Mesodermal cell (in vitro differentiated cells): ENCODE measurements at regions not wholly inside any gene's neighbourhood (a gene's known extent, or its start where the extent isn't known, plus 50 kb on each side); places are given as distances from the start of the nearest gene placed in this dataset.

Experiments used
- H3K27ac ChIP-seq: 2 replicates; pipeline ENCODE4 v1.7.0; 2013; ENCODE audit warnings: mild to moderate bottlenecking, low read depth, low read length, moderate library complexity; ENCODE audit not compliant: severe bottlenecking
- H3K36me3 ChIP-seq: 2 replicates; pipeline ENCODE4 v1.7.1; 2013; ENCODE audit warnings: mild to moderate bottlenecking, low read length, moderate library complexity; ENCODE audit not compliant: control insufficient read depth, insufficient read depth
- H3K4me1 ChIP-seq: one replicate; pipeline ENCODE4 v1.7.1; 2013; ENCODE audit warnings: mild to moderate bottlenecking, low read length; ENCODE audit not compliant: insufficient read depth, control insufficient read depth, poor library complexity, severe bottlenecking
- H3K4me3 ChIP-seq: 2 replicates; pipeline ENCODE4 v1.7.0; 2013; ENCODE audit warnings: low read length, control low read depth, mild to moderate bottlenecking; ENCODE audit not compliant: insufficient read depth, poor library complexity, severe bottlenecking; ENCODE audit errors: extremely low read depth
- H3K9me3 ChIP-seq: 2 replicates; pipeline ENCODE4 v1.7.1; 2013; ENCODE audit warnings: mild to moderate bottlenecking, low read length, moderate library complexity; ENCODE audit not compliant: control insufficient read depth
- WGBS, 2 experiments: methylation state at CpG; one replicate each; pipeline ENCODE4 v1.1.5; 2013; ENCODE audit warnings: missing lambda C conversion rate in 2 of 2; ENCODE audit not compliant: insufficient coverage in 2 of 2; 5-methylcytosine and 5-hydroxymethylcytosine counted together

DNA sequence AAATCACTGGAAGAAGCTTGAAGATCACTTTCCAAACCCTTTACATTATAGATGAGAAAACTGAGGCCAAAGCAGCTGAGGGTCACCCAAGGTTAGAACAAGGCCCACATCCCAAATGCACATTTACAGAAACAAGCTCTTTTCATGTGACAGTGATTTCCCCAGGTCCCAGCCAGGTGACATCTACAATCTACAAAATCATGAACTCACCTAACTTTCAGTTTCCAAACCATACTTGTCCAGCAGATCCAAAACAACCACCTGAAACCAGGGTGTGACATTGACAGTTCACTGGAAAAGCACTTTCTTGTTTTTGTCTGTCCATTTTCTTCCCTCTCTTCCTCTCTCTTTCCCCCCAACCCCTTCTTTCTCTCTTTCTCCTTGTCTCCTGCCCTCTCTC, 132.2 kb upstream of the PRICKLE2 start:
- H3K4me1 ChIP-seq: peaks cover 43% of the 10 kb centered on the region
- no peaks in the 10 kb centered on the region for H3K36me3 ChIP-seq
- H3K9me3 ChIP-seq: no peaks in the 10 kb centered on the region
- H3K27ac ChIP-seq: no peak overlapping the region
- H3K4me3 ChIP-seq: no peak overlapping the region

DNA sequence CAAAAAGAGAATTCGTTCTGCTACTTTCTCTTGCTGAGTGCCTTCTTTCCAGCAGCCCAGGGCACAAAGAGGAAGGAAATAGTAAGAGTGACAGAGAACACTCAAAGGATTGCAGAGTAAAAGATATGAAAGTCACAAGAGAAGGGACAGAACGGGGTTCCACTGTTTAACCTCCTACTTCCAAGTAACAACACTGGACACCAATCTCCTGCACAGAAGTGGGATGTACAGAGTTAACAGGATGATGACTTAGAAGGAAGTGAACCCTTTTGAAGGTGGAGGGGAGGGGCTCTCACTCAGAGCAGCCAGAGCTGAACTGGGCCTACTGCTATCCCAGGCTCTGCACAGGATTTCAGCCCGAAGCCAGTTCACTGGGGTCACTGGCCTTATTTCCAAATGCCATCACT, 130.1 kb upstream of the PRICKLE2 start:
- H3K4me1 ChIP-seq: peaks cover 56% of the 10 kb centered on the region
- no peaks in the 10 kb centered on the region for H3K9me3 ChIP-seq
- H3K27ac ChIP-seq: peak overlapping the region; percentile 88
- H3K4me3 ChIP-seq: no peak overlapping the region
- WGBS, 2 experiments: 63 to 85% methylated on average over 1 to 2 of the region's 3 CpGs
- no peaks in the 10 kb centered on the region for H3K36me3 ChIP-seq

GRCh38 chr3:64354956-64355355, 129.7 kb upstream of the PRICKLE2 start:
- Histone ChIP-seq H3K36me3 (no peaks in the 10 kb centered on the region), H3K9me3 (no peaks in the 10 kb centered on the region), H3K27ac (peak overlapping the region; percentile 88), H3K4me3 (no peak overlapping the region), H3K4me1 (peaks cover 58% of the 10 kb centered on the region)
- 83 to 100% methylated on average over 1 of the region's 5 CpGs for WGBS, 2 experiments

DNA sequence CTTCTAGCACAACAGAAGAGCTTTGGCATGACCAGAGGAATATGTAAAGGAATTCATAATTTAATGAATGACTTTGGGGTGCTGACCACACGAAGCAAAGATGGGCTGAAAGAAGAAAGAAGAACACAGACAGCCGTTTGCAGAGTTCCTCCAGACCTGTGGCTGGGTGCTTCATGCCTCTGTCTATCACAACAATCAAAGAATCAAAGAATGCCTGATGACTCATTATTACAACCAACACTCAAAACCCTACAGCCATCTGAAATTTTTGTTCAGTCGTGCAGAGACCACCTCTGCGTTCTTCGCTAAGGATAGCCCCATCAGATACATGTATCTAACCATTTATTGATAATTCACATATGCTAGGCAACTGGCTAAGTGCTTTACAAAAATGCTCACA, 129.0 kb upstream of the PRICKLE2 start:
- Histone ChIP-seq H3K36me3 (no peaks in the 10 kb centered on the region), H3K27ac (peak overlapping the region; percentile 88), H3K4me1 (peaks cover 61% of the 10 kb centered on the region), H3K9me3 (no peaks in the 10 kb centered on the region), H3K4me3 (no peak overlapping the region)
- WGBS, 2 experiments: 94 to 96% methylated on average over 3 of the region's 5 CpGs

DNA sequence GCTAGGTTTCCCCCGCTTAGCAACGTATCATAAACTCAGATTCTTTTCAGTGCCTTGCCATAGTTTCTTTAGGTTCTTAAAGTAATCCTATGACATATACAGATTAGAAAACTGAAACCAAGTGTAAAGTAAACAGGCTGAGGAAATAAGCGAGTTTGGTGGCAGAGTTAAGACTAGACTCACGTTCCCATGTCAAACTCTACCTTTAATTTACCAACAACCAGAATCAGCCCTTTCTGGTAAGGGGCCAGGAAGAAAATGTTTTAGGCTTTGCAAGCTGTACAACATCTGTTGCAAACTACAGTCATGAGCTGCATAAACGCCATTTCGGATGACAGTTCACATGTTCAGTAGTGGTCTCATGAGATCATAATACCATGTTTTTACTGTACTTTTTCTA, 128.0 kb upstream of the PRICKLE2 start:
- Histone ChIP-seq H3K4me3 (no peak overlapping the region), H3K36me3 (no peaks in the 10 kb centered on the region), H3K9me3 (no peaks in the 10 kb centered on the region), H3K4me1 (peaks cover 63% of the 10 kb centered on the region), H3K27ac (peak overlapping the region; percentile 55)
- no CpG with 5 or more reads among the region's 6 CpGs for WGBS, 2 experiments

DNA sequence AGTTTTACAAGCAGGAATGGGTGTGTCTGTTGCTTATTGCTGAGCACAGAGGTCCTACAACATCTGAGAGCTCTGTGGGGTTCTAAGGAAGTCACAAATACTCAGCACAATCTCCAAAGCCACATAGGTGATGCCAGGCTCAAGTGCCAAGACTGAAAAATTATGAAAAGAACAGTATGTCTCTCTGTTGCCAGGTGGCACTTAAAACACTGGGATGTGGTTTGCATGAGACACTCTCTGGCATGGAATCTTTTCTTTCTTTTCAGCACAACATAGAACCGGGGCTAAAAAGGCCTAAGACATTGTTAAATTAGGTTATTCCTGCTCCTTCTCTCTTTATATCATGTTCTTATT, 127.3 kb upstream of the PRICKLE2 start:
- Histone ChIP-seq H3K36me3 (no peaks in the 10 kb centered on the region), H3K9me3 (no peaks in the 10 kb centered on the region), H3K4me1 (peaks cover 63% of the 10 kb centered on the region), H3K4me3 (no peak overlapping the region), H3K27ac (peak overlapping the region; percentile 94)
- 100% methylated on average over 1 of the region's 1 CpG; no CpG with 5 or more reads in 1 of the 2 experiments for WGBS, 2 experiments

DNA sequence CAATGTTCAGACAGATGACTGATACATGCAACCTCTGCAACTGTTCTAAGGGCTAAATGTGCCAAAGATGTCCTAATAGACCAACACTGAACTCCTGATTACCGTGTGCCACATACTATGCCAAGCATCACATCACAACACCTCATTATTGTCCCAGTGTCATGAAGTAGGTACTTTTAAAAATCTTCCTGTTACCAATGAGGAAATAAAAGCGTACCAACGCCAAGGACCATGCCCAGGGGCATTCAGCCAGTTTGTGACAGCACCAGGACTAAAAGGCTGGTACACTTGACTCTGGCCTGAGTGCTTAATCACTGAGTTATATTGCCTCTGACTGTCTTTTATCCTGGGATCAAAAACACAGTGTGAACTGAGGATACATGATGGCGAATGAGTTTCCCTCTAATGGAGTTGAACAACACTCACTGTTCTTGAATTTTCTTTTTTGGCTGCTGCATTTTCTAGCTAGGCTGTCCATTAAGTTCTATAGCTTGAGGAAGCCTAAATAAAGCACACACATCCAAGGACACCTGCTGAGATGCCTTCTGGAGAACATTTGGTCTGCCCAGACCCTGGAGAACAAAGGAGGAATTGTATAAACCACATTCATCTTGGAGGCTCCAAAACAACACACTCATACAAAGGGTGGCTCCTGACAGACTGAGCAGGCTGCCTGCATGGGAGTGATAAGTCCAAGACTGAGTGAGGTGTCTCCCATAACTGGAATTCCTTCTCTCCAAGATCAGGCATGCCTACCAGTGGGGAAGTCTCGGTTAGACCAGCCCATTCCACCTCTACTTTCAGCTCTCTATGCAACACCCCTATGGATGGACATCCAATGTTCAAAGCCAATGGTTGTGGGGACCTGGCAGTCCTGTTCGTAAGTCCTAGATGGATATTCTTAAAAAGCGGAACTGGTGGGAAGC, 126.7 kb upstream of the PRICKLE2 start:
- Histone ChIP-seq H3K9me3 (no peaks in the 10 kb centered on the region), H3K36me3 (no peaks in the 10 kb centered on the region), H3K27ac (peak overlapping the region; percentile 94), H3K4me3 (no peak overlapping the region), H3K4me1 (peaks cover 64% of the 10 kb centered on the region)
- 89 to 96% methylated on average over 3 to 6 of the region's 7 CpGs for WGBS, 2 experiments

DNA sequence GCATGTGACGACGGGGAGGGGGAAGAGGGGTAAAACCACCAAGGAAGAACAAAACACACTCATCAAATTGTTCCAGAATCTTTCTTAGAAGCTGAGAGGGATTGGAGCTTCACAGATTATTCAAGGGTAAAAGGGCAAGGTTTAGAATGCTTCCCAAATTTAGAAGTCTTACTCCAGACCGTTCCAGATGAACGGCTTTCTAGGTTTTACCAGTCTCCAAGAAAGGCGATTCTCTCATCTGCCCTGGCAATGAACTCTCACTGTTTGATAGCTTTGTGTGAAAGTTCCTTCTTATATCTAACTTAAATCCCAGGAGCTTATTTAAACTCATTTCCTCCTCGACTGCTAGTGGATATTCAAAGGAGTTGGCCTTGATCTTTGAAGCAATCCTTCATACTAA, 124.3 kb upstream of the PRICKLE2 start:
- Histone ChIP-seq H3K27ac (no peak overlapping the region), H3K9me3 (no peaks in the 10 kb centered on the region), H3K4me3 (no peak overlapping the region), H3K4me1 (peaks cover 64% of the 10 kb centered on the region), H3K36me3 (no peaks in the 10 kb centered on the region)
- WGBS, 2 experiments: 80 to 83% methylated on average over 1 of the region's 6 CpGs

DNA sequence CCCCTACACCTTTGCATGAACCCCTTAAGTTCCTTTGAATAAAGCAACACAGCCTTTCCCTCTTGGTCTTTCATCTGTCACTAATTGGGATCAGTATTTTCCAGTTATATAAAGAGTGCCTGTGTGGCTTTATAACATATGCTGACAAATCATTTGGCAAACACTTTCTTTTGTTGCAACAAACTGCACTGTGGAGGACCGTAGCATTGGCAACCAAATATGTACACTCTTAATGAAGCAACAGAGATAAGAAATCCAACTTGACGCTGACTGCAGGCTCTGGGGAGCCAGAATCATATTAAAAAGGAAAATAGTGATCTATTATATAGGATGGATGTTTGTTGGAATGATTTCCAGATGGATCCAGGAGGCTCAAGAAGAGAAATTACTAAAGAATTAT, 120.1 kb upstream of the PRICKLE2 start:
- no peaks in the 10 kb centered on the region for H3K36me3 ChIP-seq
- H3K4me3 ChIP-seq: no peak overlapping the region
- 100% methylated on average over 1 of the region's 2 CpGs; no CpG with 5 or more reads in 1 of the 2 experiments for WGBS, 2 experiments
- peak overlapping the region; percentile 93 for H3K27ac ChIP-seq
- H3K4me1 ChIP-seq: peaks cover 70% of the 10 kb centered on the region
- H3K9me3 ChIP-seq: no peaks in the 10 kb centered on the region

- H3K4me1 ChIP-seq: peaks cover 72% of the 10 kb centered on the region
- no peak overlapping the region for H3K4me3 ChIP-seq
- peak overlapping the region; percentile 93 for H3K27ac ChIP-seq
- no peaks in the 10 kb centered on the region for H3K9me3 ChIP-seq
- no peaks in the 10 kb centered on the region for H3K36me3 ChIP-seq
- WGBS, 2 experiments: 11 to 46% methylated on average over 4 of the region's 4 CpGs
These were observed 119.5 kb upstream of the PRICKLE2 start for GRCh38 chr3:64344721-64345207.
